ENCODE measurements at regions not wholly inside any gene's neighbourhood (a gene's known extent, or its start where the extent isn't known, plus 50 kb on each side); places are given as distances from the start of the nearest gene placed in this dataset.

DNA sequence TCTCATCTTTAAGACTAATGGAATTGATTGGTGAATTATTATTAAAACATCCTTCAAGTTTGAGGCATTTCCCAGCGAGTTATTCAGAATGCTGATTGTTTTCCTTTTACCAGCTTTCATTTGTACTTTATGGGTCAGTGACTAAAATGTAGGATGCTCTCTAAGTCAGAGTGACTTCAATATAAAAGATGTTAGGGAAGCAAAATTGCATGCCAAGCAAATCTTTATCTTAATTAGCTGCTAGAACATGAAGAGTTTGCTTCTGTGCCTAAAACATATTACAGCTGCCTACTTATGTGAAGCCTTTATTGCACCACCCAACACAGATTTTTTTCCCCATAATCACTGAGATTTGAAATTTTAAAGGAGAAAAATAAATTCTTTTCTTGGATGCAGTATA, 79.8 kb upstream of the CYYR1 start:
- TF ChIP-seq, protein P1, sequence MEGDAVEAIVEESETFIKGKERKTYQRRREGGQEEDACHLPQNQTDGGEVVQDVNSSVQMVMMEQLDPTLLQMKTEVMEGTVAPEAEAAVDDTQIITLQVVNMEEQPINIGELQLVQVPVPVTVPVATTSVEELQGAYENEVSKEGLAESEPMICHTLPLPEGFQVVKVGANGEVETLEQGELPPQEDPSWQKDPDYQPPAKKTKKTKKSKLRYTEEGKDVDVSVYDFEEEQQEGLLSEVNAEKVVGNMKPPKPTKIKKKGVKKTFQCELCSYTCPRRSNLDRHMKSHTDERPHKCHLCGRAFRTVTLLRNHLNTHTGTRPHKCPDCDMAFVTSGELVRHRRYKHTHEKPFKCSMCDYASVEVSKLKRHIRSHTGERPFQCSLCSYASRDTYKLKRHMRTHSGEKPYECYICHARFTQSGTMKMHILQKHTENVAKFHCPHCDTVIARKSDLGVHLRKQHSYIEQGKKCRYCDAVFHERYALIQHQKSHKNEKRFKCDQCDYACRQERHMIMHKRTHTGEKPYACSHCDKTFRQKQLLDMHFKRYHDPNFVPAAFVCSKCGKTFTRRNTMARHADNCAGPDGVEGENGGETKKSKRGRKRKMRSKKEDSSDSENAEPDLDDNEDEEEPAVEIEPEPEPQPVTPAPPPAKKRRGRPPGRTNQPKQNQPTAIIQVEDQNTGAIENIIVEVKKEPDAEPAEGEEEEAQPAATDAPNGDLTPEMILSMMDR (IDR thresholded peaks at IDR 0.05), result no peak
- no peak for TF ChIP-seq POLR2A (IDR thresholded peaks at IDR 0.05)

Data from thyroid gland (tissue), 4 donors.